GM12874 (cell line): ENCODE measurements at regions not wholly inside any gene's neighbourhood (a gene's known extent, or its start where the extent isn't known, plus 50 kb on each side); places are given as distances from the start of the nearest gene placed in this dataset.

Experiments used
- CTCF ChIP-seq: IDR thresholded peaks from 2 replicates; pipeline ENCODE4 v1.5.1; 2011; ENCODE audit warnings: low read depth, mild to moderate bottlenecking, control low read depth, low read length, moderate library complexity; ENCODE audit not compliant: insufficient read depth

- TF ChIP-seq CTCF: no peak
Measured at GRCh38 chr6:15827496-15828255, 164.8 kb upstream of the DTNBP1 start.

GRCh38 chr6:15826814-15827318 is 164.0 kb upstream of the DTNBP1 start:
- no peak for TF ChIP-seq CTCF

GRCh38 chr6:15825332-15825930 is 162.6 kb upstream of the DTNBP1 start:
- no peak for TF ChIP-seq CTCF

- no peak for TF ChIP-seq CTCF
Measured at GRCh38 chr6:15824811-15825210, 162.0 kb upstream of the DTNBP1 start.

GRCh38 chr6:15823838-15824414 is 161.1 kb upstream of the DTNBP1 start:
- no peak for TF ChIP-seq CTCF

GRCh38 chr6:15822835-15823234 is 160.0 kb upstream of the DTNBP1 start:
- no peak for TF ChIP-seq CTCF

GRCh38 chr6:15819841-15820240 is 157.0 kb upstream of the DTNBP1 start:
- TF ChIP-seq CTCF: no peak
